DMS153 treated with DMSO at 0.1 percent for 48 hours (cell line): ENCODE measurements at regions not wholly inside any gene's neighbourhood (a gene's known extent, or its start where the extent isn't known, plus 50 kb on each side); places are given as distances from the start of the nearest gene placed in this dataset.

Experiments
- DNase-seq: peaks from one replicate; lab custom pipeline; 2025; ENCODE audit not compliant: unreplicated experiment; lab: John Stamatoyannopoulos, UW

- no peak for DNase-seq
Measured at GRCh38 chr2:117702098-117702497, 112.4 kb upstream of the DDX18 start.

- DNase-seq, result no peak
Measured at GRCh38 chr2:117703858-117704257, 110.6 kb upstream of the DDX18 start.

- DNase-seq, result no peak
Measured at GRCh38 chr2:117704818-117705217, 109.7 kb upstream of the DDX18 start.

- DNase-seq, result no peak
Measured at GRCh38 chr2:117707874-117708273, 106.6 kb upstream of the DDX18 start.

GRCh38 chr2:117712684-117713083 is 101.8 kb upstream of the DDX18 start:
- DNase-seq, result no peak

GRCh38 chr2:117714110-117714509 is 100.4 kb upstream of the DDX18 start:
- DNase-seq, result no peak

- DNase-seq, result no peak
Measured at GRCh38 chr2:117714745-117715417, 99.6 kb upstream of the DDX18 start.

GRCh38 chr2:117716505-117716904 is 98.0 kb upstream of the DDX18 start:
- no peak for DNase-seq

- DNase-seq, result no peak
Measured at GRCh38 chr2:117717072-117717471, 97.4 kb upstream of the DDX18 start.

- DNase-seq, result no peak
Measured at GRCh38 chr2:117718048-117718447, 96.4 kb upstream of the DDX18 start.

- no peak for DNase-seq
Measured at GRCh38 chr2:117720765-117721164, 93.7 kb upstream of the DDX18 start.

- DNase-seq, result no peak
Measured at GRCh38 chr2:117723483-117723882, 91.0 kb upstream of the DDX18 start.

- DNase-seq, result no peak
Measured at GRCh38 chr2:117723888-117724434, 90.5 kb upstream of the DDX18 start.

- no peak for DNase-seq
Measured at GRCh38 chr2:117726747-117727146, 87.7 kb upstream of the DDX18 start.

- DNase-seq, result no peak
Measured at GRCh38 chr2:117737846-117738245, 76.6 kb upstream of the DDX18 start.

GRCh38 chr2:117738991-117739839 is 75.3 kb upstream of the DDX18 start:
- DNase-seq, result no peak

GRCh38 chr2:117745537-117745936 is 69.0 kb upstream of the DDX18 start:
- DNase-seq, result no peak

- DNase-seq, result no peak
Measured at GRCh38 chr2:117755768-117756167, 58.7 kb upstream of the DDX18 start.

- DNase-seq, result no peak
Measured at GRCh38 chr2:117760916-117761315, 53.6 kb upstream of the DDX18 start.

GRCh38 chr2:117762454-117762853 is 52.0 kb upstream of the DDX18 start:
- DNase-seq, result no peak

GRCh38 chr2:117763804-117764203 is 50.7 kb upstream of the DDX18 start:
- DNase-seq, result no peak
